Stomach (tissue), 4 donors: ENCODE measurements at regions not wholly inside any gene's neighbourhood (a gene's known extent, or its start where the extent isn't known, plus 50 kb on each side); places are given as distances from the start of the nearest gene placed in this dataset.

Experiments used
- EP300 ChIP-seq: sonication (generic); formaldehyde crosslinking; IDR thresholded peaks from one replicate; pipeline ENCODE4 v1.6.1; 2017; ENCODE audit warnings: antibody characterized with exemption
- POLR2AphosphoS5 ChIP-seq, 3 donors: sonication (generic); formaldehyde crosslinking; IDR thresholded peaks; one replicate each; pipeline ENCODE4 v1.6.1; 2016; ENCODE audit warnings: antibody characterized with exemption in 3 of 3
- TF ChIP-seq, protein P1 (sequence below), 7 experiments: fragments of 450-650 bp in 4 of 7; fragments of 200-600 bp in 3 of 7; sonication (generic) in 3 of 7; IDR thresholded peaks; one replicate each; pipeline ENCODE4 v1.5.1; 2016 to 2019; ENCODE audit warnings: antibody characterized with exemption in 7 of 7, control low read depth in 2 of 7, mild to moderate bottlenecking in 1 of 7

DNA sequence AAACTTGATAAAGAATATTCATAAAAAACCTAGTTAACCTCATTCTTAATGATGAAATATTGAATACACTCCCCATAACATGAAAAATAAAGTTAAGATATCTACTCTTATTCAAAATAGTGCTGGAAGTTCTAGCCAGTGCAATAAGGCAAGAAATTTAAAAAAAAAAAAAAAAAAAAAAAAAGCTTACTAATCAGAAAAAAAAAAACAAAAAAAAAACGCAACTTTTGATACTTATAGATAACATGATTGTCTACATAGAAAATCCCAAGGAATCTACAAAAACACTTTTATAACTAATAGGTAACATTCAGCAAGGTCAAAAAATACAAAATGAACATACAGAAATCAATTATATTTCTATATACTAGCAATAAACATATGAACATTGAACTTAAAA is 515.6 kb downstream of the UQCRFS1 start:
- TF ChIP-seq POLR2AphosphoS5 (IDR thresholded peaks at IDR 0.05) = no peak
- TF ChIP-seq, protein P1, sequence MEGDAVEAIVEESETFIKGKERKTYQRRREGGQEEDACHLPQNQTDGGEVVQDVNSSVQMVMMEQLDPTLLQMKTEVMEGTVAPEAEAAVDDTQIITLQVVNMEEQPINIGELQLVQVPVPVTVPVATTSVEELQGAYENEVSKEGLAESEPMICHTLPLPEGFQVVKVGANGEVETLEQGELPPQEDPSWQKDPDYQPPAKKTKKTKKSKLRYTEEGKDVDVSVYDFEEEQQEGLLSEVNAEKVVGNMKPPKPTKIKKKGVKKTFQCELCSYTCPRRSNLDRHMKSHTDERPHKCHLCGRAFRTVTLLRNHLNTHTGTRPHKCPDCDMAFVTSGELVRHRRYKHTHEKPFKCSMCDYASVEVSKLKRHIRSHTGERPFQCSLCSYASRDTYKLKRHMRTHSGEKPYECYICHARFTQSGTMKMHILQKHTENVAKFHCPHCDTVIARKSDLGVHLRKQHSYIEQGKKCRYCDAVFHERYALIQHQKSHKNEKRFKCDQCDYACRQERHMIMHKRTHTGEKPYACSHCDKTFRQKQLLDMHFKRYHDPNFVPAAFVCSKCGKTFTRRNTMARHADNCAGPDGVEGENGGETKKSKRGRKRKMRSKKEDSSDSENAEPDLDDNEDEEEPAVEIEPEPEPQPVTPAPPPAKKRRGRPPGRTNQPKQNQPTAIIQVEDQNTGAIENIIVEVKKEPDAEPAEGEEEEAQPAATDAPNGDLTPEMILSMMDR (IDR thresholded peaks at IDR 0.05) = no peak
- TF ChIP-seq EP300 = no peak
